ENCODE measurements at regions not wholly inside any gene's neighbourhood (a gene's known extent, or its start where the extent isn't known, plus 50 kb on each side); places are given as distances from the start of the nearest gene placed in this dataset.

DNA sequence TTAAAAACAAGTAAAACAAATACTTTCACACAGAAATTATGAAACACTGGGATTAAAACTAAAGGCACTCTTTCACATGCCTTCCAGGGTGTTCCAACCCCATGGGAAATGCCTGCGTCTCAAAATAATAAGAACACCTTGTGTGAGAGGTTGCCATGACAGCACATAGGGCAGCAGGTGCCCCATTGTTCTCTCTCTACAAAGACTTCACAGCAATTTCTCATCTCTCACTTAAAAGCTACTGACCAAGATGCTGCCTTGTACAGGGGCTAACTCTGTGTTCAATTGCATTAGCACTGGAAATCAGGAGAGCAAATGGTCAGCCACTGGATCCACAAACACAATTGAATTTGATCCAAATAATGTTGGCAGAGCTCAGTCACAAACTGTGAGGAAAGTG lies 102.5 kb upstream of the GALNTL6 start:
- TF ChIP-seq CTCF (IDR thresholded peaks at IDR 0.05; ENCODE audit: poor library complexity, severe bottlenecking) (no peak), EZH2 (IDR thresholded peaks at IDR 0.05; ENCODE audit: borderline replicate concordance, insufficient read depth, low read length, poor library complexity, severe bottlenecking) (no peak)
